ENCODE measurements at regions not wholly inside any gene's neighbourhood (a gene's known extent, or its start where the extent isn't known, plus 50 kb on each side); places are given as distances from the start of the nearest gene placed in this dataset.

- TF ChIP-seq SIN3A (IDR thresholded peaks at IDR 0.05; ENCODE audit: borderline replicate concordance, low read depth, low read length) (no peak), CTCF (IDR thresholded peaks at IDR 0.05) (no peak), USF1 (IDR thresholded peaks at IDR 0.05; ENCODE audit: borderline replicate concordance, low read depth) (no peak), FOXJ3 (CRISPR knock-in tag; IDR thresholded peaks at IDR 0.05) (no peak), MXI1 (IDR thresholded peaks at IDR 0.05; ENCODE audit: low read depth, low read length) (no peak), ELF1 (IDR thresholded peaks at IDR 0.05) (no peak)
Observed at GRCh38 chr11:109197656-109198055, 224.3 kb upstream of the C11orf87 start.

Measured in SK-N-SH (cell line).